Esophagus muscularis mucosa (tissue), 4 donors: ENCODE measurements at regions not wholly inside any gene's neighbourhood (a gene's known extent, or its start where the extent isn't known, plus 50 kb on each side); places are given as distances from the start of the nearest gene placed in this dataset.

Experiments used
- DNase-seq: peaks from one replicate; pipeline ENCODE4 v3.0.0-alpha.2; 2017; ENCODE audit errors: extremely low spot score
- H3K27ac ChIP-seq, 4 donors: fragments of 200-600 bp; sonication (generic); replicated peaks in 1 of 4; 1 replicate in 3 of 4; 2 replicates in 1 of 4; pipeline ENCODE4 v1.5.1; 2016 to 2019; ENCODE audit warnings: mild to moderate bottlenecking in 1 of 4
- H3K27me3 ChIP-seq, 4 donors: fragments of 200-600 bp; sonication (generic); one replicate each; pipeline versions ENCODE4 v1.5.1 to v1.6.0; 2016 to 2019
- H3K36me3 ChIP-seq, 4 donors: fragments of 200-600 bp; sonication (generic); one replicate each; pipeline ENCODE4 v1.5.1; 2016 to 2019
- H3K4me1 ChIP-seq, 4 donors: fragments of 200-600 bp; sonication (generic); one replicate each; pipeline ENCODE4 v1.5.1; 2016 to 2019
- H3K4me3 ChIP-seq, 4 donors: fragments of 200-600 bp; sonication (generic); 1 replicate in 2 of 4; 2 replicates in 2 of 4; pipeline ENCODE4 v1.5.1; 2016 to 2019; ENCODE audit warnings: mild to moderate bottlenecking in 4 of 4, moderate library complexity in 1 of 4
- H3K9me3 ChIP-seq, 4 donors: fragments of 200-600 bp; sonication (generic); 1 replicate in 3 of 4; 2 replicates in 1 of 4; pipeline ENCODE4 v1.5.1; 2016 to 2019
- CTCF ChIP-seq, 3 experiments: fragments of 200-600 bp in 2 of 3; fragments of 450-650 bp in 1 of 3; sonication (generic) in 2 of 3; IDR thresholded peaks; one replicate each; pipeline ENCODE4 v1.5.1; 2017 to 2019; ENCODE audit warnings: antibody characterized with exemption in 3 of 3, mild to moderate bottlenecking in 2 of 3, moderate library complexity in 1 of 3
- EP300 ChIP-seq: sonication (generic); formaldehyde crosslinking; IDR thresholded peaks from one replicate; pipeline ENCODE4 v1.6.1; 2017; ENCODE audit warnings: antibody characterized with exemption
- POLR2A ChIP-seq: fragments of 450-650 bp; IDR thresholded peaks from one replicate; pipeline ENCODE4 v1.6.1; 2017; ENCODE audit warnings: antibody characterized with exemption, moderate library complexity, mild to moderate bottlenecking, low read depth
- POLR2AphosphoS5 ChIP-seq, 2 donors: sonication (generic); formaldehyde crosslinking; IDR thresholded peaks; one replicate each; pipeline ENCODE4 v1.6.1; 2017; ENCODE audit warnings: antibody characterized with exemption in 2 of 2
- WGBS: methylation state at CpG from one replicate; pipeline ENCODE4 v1.1.5; 2018; 5-methylcytosine and 5-hydroxymethylcytosine counted together
- intact Hi-C: fragments of 100-400 bp; cut with DNase I; formaldehyde crosslinking; loops from one replicate; pipeline ENCODE4 v1.15.1; 2023

GRCh38 chr12:114473018-114473417 is 67.1 kb upstream of the TBX5 start:
- TF ChIP-seq POLR2A (no peak), POLR2AphosphoS5 (IDR thresholded peaks at IDR 0.05) (no peak), CTCF (IDR thresholded peaks at IDR 0.05) (no peak), EP300 (no peak)
- no peak overlapping the region for H3K27ac ChIP-seq
- no peak overlapping the region for H3K4me3 ChIP-seq
- no peaks in the 10 kb centered on the region for H3K4me1 ChIP-seq
- 76% methylated on average over 2 of the region's 2 CpGs for WGBS
- no peak for DNase-seq
- peaks cover 0 to 20% (median 0%) of the 10 kb centered on the region in 4 donors for H3K27me3 ChIP-seq
- no peaks in the 10 kb centered on the region for H3K9me3 ChIP-seq
- intact Hi-C loops, result loop anchor here (10.0 kb wide), 1 partner anchor 118 kb away; no protein-coding TSS in a partner anchor
- H3K36me3 ChIP-seq, result no peaks in the 10 kb centered on the region

GRCh38 chr12:114457620-114458019 is 51.7 kb upstream of the TBX5 start:
- Histone ChIP-seq H3K4me3 (no peak overlapping the region), H3K4me1 (no peaks in the 10 kb centered on the region), H3K27ac (no peak overlapping the region), H3K36me3 (no peaks in the 10 kb centered on the region), H3K27me3 (peaks cover 0 to 26% (median 0%) of the 10 kb centered on the region in 4 donors), H3K9me3 (no peaks in the 10 kb centered on the region)
- DNase-seq, result no peak
- 62% methylated on average over 4 of the region's 4 CpGs for WGBS
- TF ChIP-seq POLR2AphosphoS5 (IDR thresholded peaks at IDR 0.05) (no peak), CTCF (IDR thresholded peaks at IDR 0.05) (no peak), EP300 (no peak), POLR2A (no peak)
- intact Hi-C loops, result no loop called here
